Activated T-cell treated with anti-CD3 and anti-CD28 coated beads for 1 hour (primary cell): ENCODE measurements at regions not wholly inside any gene's neighbourhood (a gene's known extent, or its start where the extent isn't known, plus 50 kb on each side); places are given as distances from the start of the nearest gene placed in this dataset.
"Not testable (repeated sequence)": the region's sequence is repeated elsewhere in the genome, so short reads cannot be mapped to it uniquely, and the experiment has no call there.

Source experiments
- DNase-seq: peaks from one replicate; pipeline ENCODE4 v3.0.0-alpha.2; 2020; ENCODE audit warnings: low read depth

DNA sequence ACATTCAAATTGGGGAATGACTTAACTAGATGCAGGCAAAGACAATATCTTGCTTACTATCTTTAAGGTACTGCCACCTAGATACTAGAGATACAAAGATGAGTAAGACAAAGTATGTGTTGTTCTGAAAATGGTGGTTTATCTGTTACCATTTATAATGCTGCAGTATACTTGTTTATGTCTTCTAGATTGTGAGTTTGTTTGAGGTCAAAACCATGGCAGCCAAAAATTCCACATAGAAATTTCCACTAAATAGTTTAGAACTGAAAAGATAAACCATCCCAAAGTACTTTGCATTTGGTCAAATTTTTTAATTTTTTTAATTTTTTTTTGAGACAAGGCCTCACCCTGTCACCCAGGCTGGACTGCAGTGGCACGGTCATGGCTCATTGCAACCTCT, 150.8 kb downstream of the SOX4 start:
- DNase-seq = no peak

DNA sequence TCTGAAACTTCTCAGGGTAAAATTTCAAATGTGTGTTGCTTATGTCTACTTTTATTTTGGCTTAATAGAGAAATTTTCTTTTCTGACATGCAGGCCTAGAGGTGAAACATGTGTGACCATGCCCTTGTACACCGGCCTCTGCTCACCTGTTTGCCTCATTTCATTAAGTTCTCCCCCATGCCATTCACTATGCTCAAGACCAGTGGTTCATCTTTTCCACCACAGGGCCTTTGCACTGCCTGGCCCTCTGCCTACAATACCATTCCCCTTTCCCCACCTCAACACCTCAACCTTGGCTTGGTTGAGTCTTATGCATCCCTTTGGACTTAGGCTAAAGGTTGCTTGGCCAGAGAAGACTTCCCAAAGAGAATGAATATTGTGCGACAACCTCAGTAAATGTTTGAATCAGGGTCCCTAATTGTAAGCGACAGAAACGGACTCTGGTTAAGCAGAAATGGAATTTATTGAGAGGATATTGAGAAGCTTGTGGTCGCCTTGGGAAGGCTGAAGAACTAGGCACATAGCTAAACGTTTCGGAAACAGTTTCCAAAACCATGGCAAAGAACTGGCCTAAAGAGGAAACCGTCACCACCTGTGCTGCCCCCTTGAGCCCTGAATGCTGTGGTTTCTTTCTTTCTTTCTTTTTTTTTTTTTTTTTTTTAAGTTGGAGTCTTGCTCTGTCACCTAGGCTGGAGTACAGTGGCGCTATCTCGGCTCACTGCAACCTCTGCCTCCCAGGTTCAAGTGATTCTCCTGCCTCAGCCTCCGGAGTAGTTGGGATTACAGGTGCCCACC, 152.2 kb downstream of the SOX4 start:
- no peak for DNase-seq

DNA sequence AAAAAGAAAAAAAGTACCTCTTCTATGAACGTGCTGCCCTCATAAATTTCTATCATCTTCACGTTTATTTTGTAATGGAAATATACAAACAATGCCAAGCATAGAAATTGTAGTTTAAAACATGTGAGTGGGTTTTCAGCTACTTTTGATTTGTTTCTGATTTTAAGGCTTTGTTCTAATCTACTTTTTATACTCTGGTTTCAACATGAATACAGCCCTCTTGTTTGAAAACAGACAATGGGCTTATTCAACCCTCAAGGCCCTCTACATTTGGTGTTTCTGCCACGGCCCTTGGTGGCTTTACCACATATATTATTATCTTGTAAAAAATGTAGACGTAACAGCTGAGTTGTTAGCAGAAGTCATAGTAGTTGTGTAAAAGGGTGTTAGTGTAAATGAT, 153.9 kb downstream of the SOX4 start:
- DNase-seq = no peak

DNA sequence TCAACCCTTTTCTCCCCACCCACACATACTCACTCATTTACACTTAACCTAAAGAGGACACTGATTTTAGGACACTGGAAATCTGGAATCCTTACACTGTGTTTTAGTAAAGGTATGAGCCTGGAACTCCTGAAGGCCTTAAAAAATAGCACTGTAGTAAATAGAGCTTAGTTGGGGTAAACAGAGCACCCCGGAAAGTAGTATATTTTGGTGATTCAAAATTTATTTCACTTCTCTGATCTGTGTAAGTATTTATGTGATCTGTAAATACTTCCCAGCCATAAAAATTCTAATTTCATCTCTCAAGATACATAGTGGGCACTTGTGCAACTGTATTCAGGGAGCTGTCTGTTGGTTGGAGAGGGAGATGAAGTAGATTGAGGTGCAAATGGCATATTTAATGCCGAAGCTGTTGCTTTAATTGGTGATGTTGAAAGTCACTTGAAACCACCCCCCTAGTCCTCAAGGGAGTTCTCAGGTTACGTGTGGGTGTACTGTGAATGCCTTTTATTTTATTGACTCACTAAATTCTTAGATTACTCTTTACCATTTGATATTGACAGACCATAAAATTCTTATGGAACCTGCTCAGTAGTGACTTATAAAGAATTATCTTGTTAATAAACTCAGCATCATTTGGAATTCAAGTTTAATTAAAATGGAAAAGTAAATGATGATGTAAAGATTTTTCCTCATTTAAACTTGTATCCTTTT, 154.9 kb downstream of the SOX4 start:
- DNase-seq = no peak

DNA sequence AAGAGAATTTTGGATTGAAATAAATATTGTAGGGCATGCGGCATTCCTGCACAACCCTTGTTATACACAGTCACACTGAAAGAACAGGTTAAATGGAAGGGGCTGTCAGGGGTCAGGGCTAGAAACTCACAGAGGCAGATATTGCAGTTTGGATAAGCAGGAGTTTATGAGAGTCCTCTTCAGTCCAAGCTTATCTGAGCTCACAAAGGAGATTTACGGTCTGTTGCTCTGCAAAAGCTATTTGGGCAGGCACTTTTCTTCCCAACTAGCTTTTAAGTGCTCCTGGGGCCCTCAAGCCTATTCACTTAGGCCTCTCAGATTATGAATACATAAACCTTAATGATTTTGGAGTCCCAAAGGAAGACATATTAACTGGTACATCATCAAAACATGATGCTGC, 156.2 kb downstream of the SOX4 start:
- no peak for DNase-seq

DNA sequence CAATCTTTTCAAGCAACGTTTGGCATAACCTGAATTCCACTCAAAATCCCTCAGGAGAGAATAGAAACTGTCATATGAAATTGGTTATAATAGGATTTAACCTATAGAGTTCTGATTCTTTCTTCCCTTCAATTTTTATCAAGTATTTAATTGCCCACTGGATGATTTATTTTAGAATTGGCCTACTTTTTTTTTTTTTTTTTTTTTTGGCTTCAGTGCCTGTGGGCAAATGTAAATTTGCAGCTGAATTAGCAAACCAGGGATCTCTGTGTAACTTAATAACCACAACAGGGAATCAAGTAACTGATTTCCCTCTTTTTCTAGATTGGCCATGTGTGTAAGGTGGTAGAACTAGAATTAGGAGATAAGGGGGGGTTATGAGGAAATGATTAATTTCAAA, 157.0 kb downstream of the SOX4 start:
- DNase-seq = no peak

DNA sequence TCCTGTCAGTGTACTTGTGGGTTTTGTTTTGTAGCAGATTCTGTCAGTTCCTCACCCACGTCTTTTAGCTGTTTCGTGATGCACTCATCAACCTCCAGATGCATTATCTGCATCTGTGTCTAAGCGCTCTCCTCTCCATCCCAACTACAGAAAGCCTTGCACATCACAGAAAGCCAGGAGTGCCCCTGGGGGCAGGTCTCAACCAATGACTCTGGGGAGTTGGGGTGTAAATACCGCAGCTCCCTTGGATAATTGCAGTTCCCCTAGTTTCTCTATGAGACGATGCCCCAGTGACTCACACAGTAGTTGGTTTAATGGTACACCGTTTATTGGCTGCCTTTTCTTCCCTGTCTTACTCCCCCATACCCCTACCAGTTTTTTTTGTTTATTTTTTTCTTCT, 158.1 kb downstream of the SOX4 start:
- DNase-seq = no peak

DNA sequence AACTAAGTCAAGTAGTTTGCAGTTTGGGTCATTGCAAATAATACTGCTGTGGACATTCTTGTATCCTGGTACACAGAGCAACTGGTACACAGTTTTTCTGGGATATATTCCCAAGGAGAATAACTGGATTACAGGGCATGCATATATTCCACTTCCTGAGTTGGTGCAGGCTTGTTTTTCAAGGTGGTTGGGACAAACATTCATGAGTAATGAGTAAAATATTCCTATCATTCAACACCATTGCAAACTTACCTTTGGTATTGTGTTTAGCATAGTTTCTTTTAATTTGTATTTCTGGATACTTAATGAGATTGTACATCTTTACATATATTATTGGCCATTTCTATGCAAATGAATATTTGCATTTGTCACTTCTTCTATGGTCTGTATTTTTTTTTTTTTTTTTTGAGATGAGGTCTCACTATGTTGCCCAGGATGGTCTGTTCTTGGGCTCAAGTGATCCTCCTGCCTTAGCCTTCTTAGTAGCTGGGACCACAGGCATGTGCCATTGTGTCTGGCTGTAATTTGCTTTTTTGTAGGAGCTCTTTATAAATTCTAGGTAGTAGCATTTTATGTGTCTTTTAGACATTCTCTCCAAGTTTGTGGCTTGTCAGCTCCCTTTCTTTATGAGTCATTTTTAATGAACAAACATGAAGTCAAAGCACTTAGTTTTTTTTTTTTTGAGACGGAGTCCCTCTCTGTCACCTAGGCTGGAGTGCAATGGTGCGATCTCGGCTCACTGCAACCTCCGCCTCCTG, 158.7 kb downstream of the SOX4 start:
- no peak for DNase-seq

DNA sequence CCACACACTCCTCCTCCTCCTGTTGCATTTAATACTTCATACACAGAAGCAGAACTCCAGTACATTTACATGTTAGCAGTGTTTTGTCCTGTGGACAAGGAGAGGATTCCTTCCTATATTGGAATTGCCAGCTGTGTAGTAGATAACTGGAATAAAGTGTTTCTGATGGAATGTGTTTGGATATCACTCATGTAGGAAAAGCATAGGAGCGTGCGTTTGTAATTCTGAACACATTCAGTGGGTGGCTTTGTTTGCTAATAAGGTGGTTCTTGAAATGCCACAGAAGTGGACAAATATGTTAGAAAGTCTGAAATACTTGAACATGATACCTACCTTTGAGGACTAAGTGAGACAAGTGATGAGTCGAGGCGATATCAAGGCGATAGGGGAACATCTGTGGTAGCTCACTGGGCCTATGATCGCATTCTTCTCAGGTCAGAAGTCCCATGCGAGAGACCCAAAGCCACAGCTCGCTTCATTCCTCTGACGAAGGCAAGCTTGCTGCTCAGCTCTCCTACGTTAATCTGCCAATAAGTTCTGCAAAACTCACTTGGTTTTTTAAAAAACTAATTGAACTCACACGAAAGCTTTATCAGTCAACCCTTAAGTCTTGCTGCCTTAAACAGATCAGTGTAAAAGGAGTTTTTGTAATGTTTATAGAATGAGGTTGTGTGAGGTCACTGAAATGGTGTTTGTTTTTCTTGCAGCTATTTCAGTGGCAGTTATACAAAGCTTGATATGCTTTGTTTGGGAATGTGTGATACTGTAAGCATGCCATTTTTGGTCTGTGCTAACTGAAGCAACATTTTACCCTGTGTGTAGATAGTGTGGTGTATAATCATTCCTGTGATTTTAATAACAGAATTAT, 159.9 kb downstream of the SOX4 start:
- DNase-seq = no peak

DNA sequence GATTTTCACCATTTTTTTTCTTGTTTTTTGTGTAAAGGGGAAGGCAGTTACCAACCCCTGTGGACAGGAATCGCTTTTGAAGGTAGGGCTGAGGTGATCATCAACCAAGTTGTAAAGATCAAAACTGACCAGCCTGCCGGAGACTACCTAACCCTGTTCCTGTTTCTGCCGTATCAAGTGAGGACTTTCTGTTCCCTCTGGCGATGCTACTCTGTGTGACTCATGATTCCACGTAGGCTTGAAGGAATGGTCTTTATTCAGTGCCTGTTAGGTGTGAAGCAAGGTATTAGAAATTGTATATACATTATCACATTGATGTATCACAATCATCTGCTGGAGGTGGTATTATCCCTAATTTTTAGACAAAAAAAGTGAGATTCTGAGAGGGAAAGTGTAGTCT, 161.3 kb downstream of the SOX4 start:
- DNase-seq = no peak

DNA sequence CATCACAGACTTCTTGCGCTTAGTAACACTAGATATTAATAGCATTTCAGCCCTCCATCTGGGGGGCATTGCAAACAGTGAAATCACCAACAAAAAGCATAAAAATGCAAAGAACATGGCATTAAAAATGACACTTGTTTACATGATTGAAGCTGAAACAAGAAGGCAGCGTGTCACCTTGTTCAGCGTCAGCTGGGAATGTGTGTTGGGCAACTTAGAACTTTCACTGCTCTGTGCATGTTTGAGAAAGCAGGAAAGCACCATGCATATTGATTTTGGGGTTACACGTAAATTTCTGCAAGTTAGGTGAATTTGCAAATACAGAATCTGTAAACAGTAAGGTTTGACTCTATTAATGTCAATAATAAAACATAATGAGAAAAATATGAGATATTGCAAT, 162.9 kb downstream of the SOX4 start:
- DNase-seq = no peak

DNA sequence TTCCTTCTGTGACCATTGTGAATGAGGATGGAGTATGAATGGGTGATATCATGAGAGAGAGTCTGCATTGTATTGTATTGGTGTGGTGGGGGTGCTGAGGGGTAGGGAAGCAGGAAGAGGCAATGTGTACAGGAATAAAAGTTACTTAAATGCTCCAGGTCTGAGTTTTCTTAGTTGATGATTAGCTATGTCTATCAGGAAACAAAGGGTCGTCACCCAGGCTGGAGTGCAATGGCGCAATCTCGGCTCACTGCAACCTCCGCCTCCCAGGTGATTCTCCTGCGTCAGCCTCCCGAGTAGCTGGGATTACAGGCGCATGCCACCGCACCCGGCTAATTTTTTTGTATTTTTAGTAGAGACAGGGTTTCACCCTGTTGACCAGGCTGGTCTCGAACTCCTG, 163.8 kb downstream of the SOX4 start:
- DNase-seq = not testable (repeated sequence)

DNA sequence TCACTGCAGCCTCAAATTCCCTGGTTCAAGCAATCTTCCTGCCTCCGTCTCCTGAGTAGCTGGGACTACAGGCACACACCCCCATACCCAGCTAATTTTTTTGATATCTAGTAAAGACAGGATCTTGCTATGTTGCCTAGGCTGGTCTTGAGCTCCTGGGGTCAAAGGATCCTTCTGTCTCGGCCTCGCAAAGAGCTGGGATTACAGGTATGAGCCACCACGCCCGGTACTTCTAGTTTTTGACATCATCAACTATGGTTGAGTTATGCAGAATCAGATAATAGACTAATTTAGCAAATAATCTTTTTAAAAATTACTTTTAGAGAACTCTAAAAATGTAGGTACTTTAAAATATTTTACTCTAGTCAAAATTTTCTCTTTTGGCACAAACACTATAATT, 166.2 kb downstream of the SOX4 start:
- DNase-seq = no peak

DNA sequence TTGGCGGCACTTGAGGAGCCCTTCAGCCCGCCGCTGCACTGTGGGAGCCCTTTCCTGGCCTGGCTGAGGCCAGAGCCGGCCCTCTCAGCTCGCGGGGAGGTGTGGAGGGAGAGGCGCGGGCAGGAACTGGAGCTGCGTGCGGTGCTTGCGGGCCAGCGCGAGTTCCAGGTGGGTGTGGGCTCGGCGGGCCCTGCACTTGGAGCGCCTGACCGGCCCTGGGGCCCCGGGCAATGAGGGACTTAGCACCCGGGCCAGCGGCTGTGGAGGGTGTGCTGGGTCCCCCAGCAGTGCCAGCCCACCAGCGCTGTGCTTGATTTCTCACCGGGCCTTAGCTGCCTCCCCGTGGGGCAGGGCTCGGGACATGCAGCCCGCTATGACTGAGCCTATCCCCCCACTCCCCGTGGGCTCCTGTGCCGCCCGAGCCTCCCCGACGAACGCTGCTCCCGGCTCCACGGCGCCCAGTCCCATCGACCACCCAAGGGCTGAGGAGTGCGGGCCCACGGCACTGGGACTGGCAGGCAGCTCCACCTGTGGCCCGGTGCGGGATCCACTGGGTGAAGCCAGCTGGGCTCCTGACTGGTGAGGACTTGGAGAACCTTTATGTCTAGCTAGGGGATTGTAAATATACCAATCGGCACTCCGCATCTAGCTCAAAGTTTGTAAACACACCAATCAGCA, 167.6 kb downstream of the SOX4 start:
- not testable (repeated sequence) for DNase-seq

DNA sequence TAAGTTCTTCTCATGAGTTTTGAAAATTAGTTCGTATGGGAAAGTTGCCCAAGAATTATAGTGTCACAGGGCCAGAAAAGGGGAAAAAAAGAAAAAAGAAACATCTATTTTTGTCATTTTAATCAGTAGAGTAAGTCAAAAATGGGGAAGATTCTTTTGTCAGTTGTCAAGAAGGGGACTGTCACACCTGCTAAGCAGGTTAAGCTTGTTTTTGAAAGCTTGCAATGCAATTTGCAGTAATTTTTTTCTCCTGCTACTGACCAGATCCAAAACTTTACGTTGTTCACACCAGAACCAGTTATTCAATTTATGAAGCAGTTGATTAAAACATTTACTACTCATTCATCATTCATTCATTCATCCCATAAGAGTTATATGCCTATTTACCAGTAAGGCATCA, 171.4 kb downstream of the SOX4 start:
- no peak for DNase-seq

DNA sequence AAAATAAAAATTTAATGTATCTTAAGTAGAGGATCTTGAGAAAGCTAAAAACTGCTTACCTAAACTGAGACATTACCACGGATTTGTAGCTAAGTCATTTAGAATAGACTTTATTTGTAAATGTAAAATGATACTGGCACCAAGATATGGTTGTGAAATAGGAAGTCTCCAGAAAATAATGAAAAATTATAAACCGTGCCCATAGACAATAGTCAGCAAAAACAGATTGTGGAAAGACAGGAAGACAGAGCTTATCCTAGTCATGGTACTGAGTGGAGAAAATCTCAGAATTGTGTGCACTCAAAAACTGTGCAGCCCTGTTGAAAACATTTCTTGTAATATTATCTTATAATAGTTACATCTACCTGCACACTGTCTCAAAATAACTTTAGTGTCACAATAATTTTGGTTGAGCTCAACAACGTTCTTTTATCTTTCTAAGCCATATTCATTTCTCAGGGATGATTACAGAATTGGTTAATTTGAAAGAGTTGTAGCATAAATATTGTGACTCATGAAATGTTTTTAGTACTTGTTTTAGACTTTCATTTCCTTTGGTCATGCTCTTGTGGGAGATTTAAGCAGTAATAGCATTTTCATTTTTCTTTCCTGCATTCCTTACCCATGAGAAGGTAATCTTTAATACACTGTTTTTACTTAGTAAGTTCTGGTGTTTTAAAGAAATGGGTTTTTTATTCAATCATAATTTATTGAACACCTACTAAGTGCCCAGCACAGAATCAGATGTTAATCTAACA, 174.5 kb downstream of the SOX4 start:
- DNase-seq = no peak

DNA sequence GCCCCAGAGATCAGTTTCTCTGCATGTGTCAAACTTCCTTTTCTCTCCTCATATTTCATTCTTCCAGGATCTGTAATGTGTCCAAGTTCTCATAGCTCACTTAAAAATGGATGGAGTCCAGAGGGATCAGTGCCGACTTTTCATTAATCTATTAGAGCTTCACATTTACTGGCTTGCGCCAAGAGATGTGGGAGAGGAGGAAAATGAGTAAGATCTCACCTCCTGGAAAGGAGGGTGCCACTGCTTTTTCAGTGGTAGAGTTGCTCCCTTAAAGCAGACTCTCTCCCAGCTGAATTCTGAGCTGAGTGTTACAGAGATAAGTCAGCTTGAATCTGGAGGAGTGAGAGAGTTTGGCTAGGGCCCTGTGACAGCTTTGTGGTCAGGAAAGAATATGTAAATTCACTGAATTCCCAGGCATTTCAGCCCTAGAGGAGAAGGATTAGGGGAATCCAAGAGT, 175.9 kb downstream of the SOX4 start:
- no peak for DNase-seq

DNA sequence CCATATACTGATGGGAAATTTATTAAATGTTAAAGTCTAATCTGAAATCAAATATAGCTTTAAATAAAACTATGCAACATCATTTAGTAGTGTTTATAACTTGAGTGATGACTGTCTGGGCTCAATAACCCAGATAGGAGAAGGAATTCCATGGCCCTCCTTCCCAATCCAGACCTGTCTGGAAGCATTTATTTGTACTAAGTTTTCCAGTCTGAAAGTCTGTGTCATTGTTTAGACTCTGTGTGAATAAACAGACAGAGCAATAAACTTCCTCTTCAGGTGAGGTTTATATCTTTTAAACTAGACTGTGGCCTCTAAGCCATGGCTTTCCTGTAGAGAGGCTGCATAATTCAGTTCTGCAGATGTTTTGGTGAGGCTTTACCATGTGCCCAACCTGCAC, 176.4 kb downstream of the SOX4 start:
- DNase-seq = no peak

DNA sequence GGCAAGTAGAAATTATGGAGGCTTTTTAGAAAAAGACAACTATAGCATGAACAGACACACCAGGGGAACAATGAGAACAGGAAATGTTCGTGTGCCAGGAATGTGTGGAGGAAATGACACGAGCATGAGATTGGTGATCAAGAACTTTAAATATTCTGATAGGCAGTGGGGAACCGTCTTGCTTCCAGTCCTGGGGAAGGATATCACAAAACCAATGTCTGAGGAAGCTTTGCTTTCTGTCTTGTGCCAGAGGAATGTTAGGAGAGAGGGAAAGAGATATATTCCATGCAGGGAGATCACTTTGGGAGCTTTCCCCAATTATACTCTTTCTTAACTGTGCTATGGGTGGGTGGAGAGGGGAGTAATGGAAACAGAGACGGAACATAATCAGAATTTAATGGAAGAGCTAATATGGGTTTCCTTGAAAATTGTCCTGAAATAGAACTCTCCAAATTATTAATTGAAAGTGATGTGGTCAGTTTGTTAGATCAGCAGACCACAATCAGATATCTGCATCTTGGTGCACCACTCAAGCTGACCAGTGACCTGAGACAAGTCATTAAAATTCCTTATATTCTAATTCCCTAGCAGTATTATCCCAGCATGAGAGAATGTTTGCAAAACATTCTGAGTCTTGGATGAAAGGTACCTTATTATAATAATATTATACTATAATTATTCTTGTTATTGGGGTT, 178.2 kb downstream of the SOX4 start:
- no peak for DNase-seq

DNA sequence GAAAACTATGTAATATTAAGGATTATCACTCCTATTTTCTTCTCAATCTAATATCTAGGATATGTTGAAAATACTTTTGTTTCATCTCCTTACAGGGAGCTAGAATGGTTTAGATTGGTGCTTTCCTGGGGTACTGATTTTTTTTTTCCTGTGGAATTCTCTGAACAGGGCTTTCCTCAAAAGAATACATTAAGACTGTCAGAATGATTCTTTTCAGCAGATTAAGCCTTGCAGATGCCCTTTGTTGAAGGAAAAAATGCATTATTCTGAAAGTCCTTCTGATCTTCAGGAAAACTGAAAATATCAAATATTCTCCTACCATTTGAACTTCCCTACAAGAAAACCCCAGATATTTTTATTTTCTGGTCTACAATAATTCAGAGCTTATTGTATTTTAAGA, 178.9 kb downstream of the SOX4 start:
- DNase-seq = no peak
